BE2C (cell line): ENCODE measurements at regions not wholly inside any gene's neighbourhood (a gene's known extent, or its start where the extent isn't known, plus 50 kb on each side); places are given as distances from the start of the nearest gene placed in this dataset.
"Not testable (repeated sequence)": the region's sequence is repeated elsewhere in the genome, so short reads cannot be mapped to it uniquely, and the experiment has no call there.

Experiments
- DNase-seq: peaks from one replicate; pipeline ENCODE4 v3.0.0-alpha.2; 2020
- H3K27me3 ChIP-seq: fragments of 250-450 bp; sonication (Bioruptor Pico); 2 replicates; pipeline ENCODE4 v1.5.1; 2020; ENCODE audit warnings: mild to moderate bottlenecking
- H3K36me3 ChIP-seq: fragments of 250-450 bp; sonication (Bioruptor Pico); 2 replicates; pipeline ENCODE4 v1.5.1; 2020; ENCODE audit warnings: mild to moderate bottlenecking
- H3K4me1 ChIP-seq: fragments of 250-450 bp; sonication (Bioruptor Pico); 2 replicates; pipeline ENCODE4 v1.5.1; 2020
- H3K4me3 ChIP-seq: 2 replicates; pipeline ENCODE4 v1.5.1; 2011; ENCODE audit warnings: low read depth, low read length
- H3K9me3 ChIP-seq: fragments of 250-450 bp; sonication (Bioruptor Pico); 2 replicates; pipeline ENCODE4 v1.5.1; 2020
- CTCF ChIP-seq: IDR thresholded peaks from 2 replicates; pipeline ENCODE4 v1.5.1; 2012; ENCODE audit warnings: mild to moderate bottlenecking, low read depth, low read length

- no peak overlapping the region for H3K4me3 ChIP-seq
- no peaks in the 10 kb centered on the region for H3K27me3 ChIP-seq
- DNase-seq, result no peak
- TF ChIP-seq CTCF, result no peak
- H3K36me3 ChIP-seq, result no peaks in the 10 kb centered on the region
- H3K9me3 ChIP-seq, result no peaks in the 10 kb centered on the region
- no peaks in the 10 kb centered on the region for H3K4me1 ChIP-seq
Measured at GRCh38 chr20:50360921-50361320, 149.3 kb upstream of the PTPN1 start.

- not testable (repeated sequence) for DNase-seq, H3K27me3 ChIP-seq, H3K4me1 ChIP-seq, H3K9me3 ChIP-seq, H3K4me3 ChIP-seq, H3K36me3 ChIP-seq
Measured at GRCh38 chr20:50362177-50362576, 148.0 kb upstream of the PTPN1 start.

GRCh38 chr20:50363027-50363426, 147.2 kb upstream of the PTPN1 start:
- TF ChIP-seq CTCF, result no peak

GRCh38 chr20:50363479-50363878, 146.7 kb upstream of the PTPN1 start:
- Histone ChIP-seq H3K4me3 (no peak overlapping the region), H3K9me3 (no peaks in the 10 kb centered on the region), H3K36me3 (no peaks in the 10 kb centered on the region), H3K4me1 (0 out of 2 replicates have a peak, but pooled peaks cover 3% of the 10 kb centered on the region), H3K27me3 (no peaks in the 10 kb centered on the region)
- TF ChIP-seq CTCF, result no peak
- DNase-seq, result no peak

More at GRCh38 chr20:50363027-50363426, 147.2 kb upstream of the PTPN1 start:
- H3K27me3 ChIP-seq, result no peaks in the 10 kb centered on the region
- no peaks in the 10 kb centered on the region for H3K9me3 ChIP-seq
- no peak for DNase-seq
- no peak overlapping the region for H3K4me3 ChIP-seq
- 0 out of 2 replicates have a peak, but pooled peaks cover 3% of the 10 kb centered on the region for H3K4me1 ChIP-seq
- no peaks in the 10 kb centered on the region for H3K36me3 ChIP-seq

GRCh38 chr20:50364542-50364941, 145.6 kb upstream of the PTPN1 start:
- Histone ChIP-seq H3K27me3 (no peaks in the 10 kb centered on the region), H3K4me1 (peaks cover 3% of the 10 kb centered on the region; the same call in 1 of the 2 replicates), H3K9me3 (no peaks in the 10 kb centered on the region), H3K4me3 (no peak overlapping the region), H3K36me3 (no peaks in the 10 kb centered on the region)
- no peak for TF ChIP-seq CTCF
- DNase-seq, result no peak

GRCh38 chr20:50366270-50367103, 143.7 kb upstream of the PTPN1 start:
- Histone ChIP-seq H3K36me3 (no peaks in the 10 kb centered on the region), H3K4me3 (no peak overlapping the region), H3K27me3 (no peaks in the 10 kb centered on the region), H3K9me3 (no peaks in the 10 kb centered on the region), H3K4me1 (peaks cover 3% of the 10 kb centered on the region; the same call in 1 of the 2 replicates)
- TF ChIP-seq CTCF, result no peak
- DNase-seq, result peak; percentile 92
